Small intestine (tissue), 7 donors: ENCODE measurements at regions not wholly inside any gene's neighbourhood (a gene's known extent, or its start where the extent isn't known, plus 50 kb on each side); places are given as distances from the start of the nearest gene placed in this dataset.
"Not testable (repeated sequence)": the region's sequence is repeated elsewhere in the genome, so short reads cannot be mapped to it uniquely, and the experiment has no call there.

Experiments
- DNase-seq, 2 donors: peaks; one replicate each; pipeline versions ENCODE4 v3.0.0 to v3.0.0-alpha.2; 2013
- FAIRE-seq: peaks from 2 replicates; lab custom pipeline; 2012; peaks lifted over from hg19 to GRCh38; lab: Jason Lieb, UNC
- H3K27ac ChIP-seq, 3 donors: one replicate each; pipeline ENCODE4 v1.5.1; 2013; ENCODE audit warnings: low read length in 2 of 3, mild to moderate bottlenecking in 2 of 3, control low read depth in 1 of 3, inconsistent platforms in 1 of 3, low read depth in 1 of 3, moderate library complexity in 1 of 3
- H3K27me3 ChIP-seq, 3 donors: one replicate each; pipeline ENCODE4 v1.6.1; 2013; ENCODE audit warnings: low read length in 3 of 3, inconsistent platforms in 1 of 3; ENCODE audit not compliant: control insufficient read depth in 3 of 3, insufficient read depth in 3 of 3
- H3K36me3 ChIP-seq, 3 donors: one replicate each; pipeline ENCODE4 v1.6.1; 2013; ENCODE audit warnings: low read length in 3 of 3, inconsistent platforms in 1 of 3, low read depth in 1 of 3, mild to moderate bottlenecking in 1 of 3, moderate library complexity in 1 of 3; ENCODE audit not compliant: control insufficient read depth in 3 of 3, insufficient read depth in 2 of 3
- H3K4me1 ChIP-seq, 3 donors: one replicate each; pipeline ENCODE4 v1.6.1; 2013; ENCODE audit warnings: low read length in 2 of 3, inconsistent platforms in 1 of 3, low read depth in 1 of 3, mild to moderate bottlenecking in 1 of 3, moderate library complexity in 1 of 3; ENCODE audit not compliant: control insufficient read depth in 3 of 3, insufficient read depth in 2 of 3
- H3K4me3 ChIP-seq, 3 donors: one replicate each; pipeline ENCODE4 v1.5.1; 2013; ENCODE audit warnings: low read length in 3 of 3, control low read depth in 1 of 3, inconsistent platforms in 1 of 3, low read depth in 1 of 3, mild to moderate bottlenecking in 1 of 3, moderate library complexity in 1 of 3
- H3K9me3 ChIP-seq, 2 donors: one replicate each; pipeline ENCODE4 v1.6.1; 2013; ENCODE audit warnings: low read depth in 1 of 2, low read length in 1 of 2; ENCODE audit not compliant: control insufficient read depth in 2 of 2, insufficient read depth in 1 of 2
- WGBS, 3 donors: extraction: QIAGEN DNeasy Blood & Tissue Kit; methylation state at CpG; one replicate each; pipeline ENCODE4 v1.1.7; 2013; 5-methylcytosine and 5-hydroxymethylcytosine counted together
- donor health status: healthy with polysubstance abuse.
- donor health status: control.
- donor health status: control.
- donor health status: Bipolar disorder and iron deficiency.
- donor health status: healthy.

DNA sequence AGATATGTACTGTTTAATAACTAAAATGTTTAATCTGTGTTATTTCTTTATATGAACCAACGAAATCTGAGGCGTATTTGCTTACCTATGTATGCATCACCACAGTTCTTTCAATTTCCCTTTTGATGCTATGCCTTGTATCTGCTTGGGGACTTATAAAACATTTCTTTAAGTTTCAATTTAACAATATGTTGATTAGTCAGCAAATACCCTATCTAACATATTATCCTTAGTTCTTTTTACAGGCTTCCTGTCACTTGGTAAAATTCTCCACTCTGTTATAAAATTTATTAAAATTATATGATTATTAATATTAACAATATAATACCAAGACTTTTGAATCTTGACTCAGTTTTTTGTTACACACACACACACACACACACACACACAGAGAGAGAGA, 174.3 kb downstream of the CPS1 start:
- DNase-seq (no peak), FAIRE-seq (no peak)
- Histone ChIP-seq H3K4me3 (no peak overlapping the region), H3K9me3 (no peaks in the 10 kb centered on the region), H3K4me1 (no peaks in the 10 kb centered on the region), H3K36me3 (no peaks in the 10 kb centered on the region), H3K27ac (no peak overlapping the region), H3K27me3 (no peaks in the 10 kb centered on the region)
- WGBS, 3 donors, result 89 to 93% (median 89%) methylated on average over 2 of the region's 2 CpGs

DNA sequence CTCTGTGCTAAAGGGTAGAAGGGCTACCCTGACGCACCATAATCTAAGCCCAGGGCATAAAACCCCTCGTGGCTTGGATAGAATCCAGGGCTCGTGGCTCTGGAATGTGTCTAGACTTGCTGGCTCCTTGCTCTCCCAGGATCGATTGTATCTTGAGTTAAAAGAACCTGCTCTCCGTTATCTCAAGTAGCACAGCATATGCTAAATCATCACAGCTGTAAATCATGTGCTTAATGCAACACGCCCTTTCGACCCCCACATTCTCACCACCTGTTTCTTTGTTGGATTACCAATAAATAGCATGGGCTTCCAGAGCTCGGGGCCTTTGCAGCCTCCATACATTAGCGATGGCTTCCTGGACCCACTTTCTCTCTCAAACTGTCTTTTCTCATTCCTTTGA, 190.4 kb downstream of the CPS1 start:
- not testable (repeated sequence) for DNase-seq, H3K36me3 ChIP-seq, FAIRE-seq, H3K9me3 ChIP-seq, H3K27me3 ChIP-seq, H3K27ac ChIP-seq, H3K4me1 ChIP-seq, H3K4me3 ChIP-seq
- 19 to 21% (median 21%) methylated on average over 9 of the region's 9 CpGs for WGBS, 3 donors

DNA sequence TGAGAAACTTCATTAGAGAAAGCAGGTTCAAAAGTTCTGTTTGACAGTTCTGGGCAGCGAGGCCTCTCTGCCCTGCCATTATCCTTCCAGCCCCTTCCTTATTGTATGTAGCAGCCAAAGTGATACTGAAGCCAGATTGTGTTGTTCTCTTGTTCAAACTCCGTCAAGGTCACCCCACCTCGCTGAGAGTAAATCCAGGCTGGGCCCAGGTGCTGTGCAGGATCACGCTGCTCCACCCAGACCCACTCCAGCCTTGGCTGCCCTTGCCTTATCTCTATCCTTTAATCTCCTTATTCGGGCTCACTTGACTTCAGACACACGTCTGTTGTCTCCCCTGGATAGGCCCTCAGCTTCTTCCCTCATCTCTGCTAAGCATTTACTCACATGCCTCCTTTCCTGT, 196.1 kb downstream of the CPS1 start:
- Histone ChIP-seq H3K9me3 (peaks cover 0 to 1% of the 10 kb centered on the region in 2 donors), H3K4me1 (no peaks in the 10 kb centered on the region), H3K4me3 (no peak overlapping the region), H3K27me3 (no peaks in the 10 kb centered on the region), H3K27ac (no peak overlapping the region), H3K36me3 (no peaks in the 10 kb centered on the region)
- DNase-seq (peak in 1 of 2 donors; percentile 25), FAIRE-seq (no peak)
- WGBS, 3 donors, result 9 to 36% (median 18%) methylated on average over 6 of the region's 6 CpGs

DNA sequence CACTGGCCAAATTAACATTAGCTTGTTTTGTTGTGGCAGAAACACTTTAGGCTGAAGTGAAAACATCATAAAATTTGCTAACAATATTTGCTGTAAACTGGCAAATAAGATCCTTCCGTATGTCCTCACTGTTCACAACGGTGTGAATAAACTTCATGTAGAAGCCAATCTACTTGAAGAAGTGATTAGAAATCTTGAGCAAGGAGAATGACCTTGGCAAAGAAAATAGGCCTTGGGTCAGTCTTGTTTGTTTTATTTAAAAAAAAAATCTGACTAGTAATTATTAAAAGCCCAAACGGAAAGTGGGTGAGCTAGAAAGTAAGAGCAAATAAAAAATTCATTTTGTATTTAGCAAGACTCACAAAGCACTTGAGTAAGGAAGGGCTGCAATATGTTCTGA, 197.0 kb downstream of the CPS1 start:
- DNase-seq, result no peak
- Histone ChIP-seq H3K9me3 (peaks cover 0 to 1% of the 10 kb centered on the region in 2 donors), H3K36me3 (no peaks in the 10 kb centered on the region), H3K4me3 (no peak overlapping the region), H3K27me3 (no peaks in the 10 kb centered on the region), H3K4me1 (no peaks in the 10 kb centered on the region), H3K27ac (no peak overlapping the region)
- FAIRE-seq, result no peak
- 74 to 84% (median 75%) methylated on average over 3 of the region's 3 CpGs for WGBS, 3 donors

DNA sequence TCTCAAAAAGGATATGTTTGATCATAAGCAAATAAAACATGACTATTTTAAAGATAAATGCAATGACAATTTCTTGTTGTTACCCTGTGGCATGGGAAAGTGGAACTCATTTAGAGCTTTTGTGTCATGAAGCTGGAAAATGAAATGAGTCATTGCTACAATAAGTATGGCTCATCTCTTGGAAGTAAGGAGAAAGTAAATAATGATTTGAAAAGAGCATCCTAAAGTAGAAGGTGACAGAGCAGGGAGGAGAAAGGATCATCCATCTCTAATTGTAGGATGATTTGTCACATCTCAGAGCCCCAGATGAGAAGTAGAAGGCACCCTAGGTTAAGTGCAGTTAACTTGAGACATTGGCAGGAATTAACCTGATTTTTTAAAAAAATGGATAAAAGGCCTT, 200.5 kb downstream of the CPS1 start:
- H3K27me3 ChIP-seq, result no peaks in the 10 kb centered on the region
- DNase-seq (no peak), FAIRE-seq (no peak)
- peaks cover 0 to 1% of the 10 kb centered on the region in 2 donors for H3K9me3 ChIP-seq
- H3K36me3 ChIP-seq, result no peaks in the 10 kb centered on the region
- no peak overlapping the region for H3K27ac ChIP-seq
- no peak overlapping the region for H3K4me3 ChIP-seq
- no peaks in the 10 kb centered on the region for H3K4me1 ChIP-seq

DNA sequence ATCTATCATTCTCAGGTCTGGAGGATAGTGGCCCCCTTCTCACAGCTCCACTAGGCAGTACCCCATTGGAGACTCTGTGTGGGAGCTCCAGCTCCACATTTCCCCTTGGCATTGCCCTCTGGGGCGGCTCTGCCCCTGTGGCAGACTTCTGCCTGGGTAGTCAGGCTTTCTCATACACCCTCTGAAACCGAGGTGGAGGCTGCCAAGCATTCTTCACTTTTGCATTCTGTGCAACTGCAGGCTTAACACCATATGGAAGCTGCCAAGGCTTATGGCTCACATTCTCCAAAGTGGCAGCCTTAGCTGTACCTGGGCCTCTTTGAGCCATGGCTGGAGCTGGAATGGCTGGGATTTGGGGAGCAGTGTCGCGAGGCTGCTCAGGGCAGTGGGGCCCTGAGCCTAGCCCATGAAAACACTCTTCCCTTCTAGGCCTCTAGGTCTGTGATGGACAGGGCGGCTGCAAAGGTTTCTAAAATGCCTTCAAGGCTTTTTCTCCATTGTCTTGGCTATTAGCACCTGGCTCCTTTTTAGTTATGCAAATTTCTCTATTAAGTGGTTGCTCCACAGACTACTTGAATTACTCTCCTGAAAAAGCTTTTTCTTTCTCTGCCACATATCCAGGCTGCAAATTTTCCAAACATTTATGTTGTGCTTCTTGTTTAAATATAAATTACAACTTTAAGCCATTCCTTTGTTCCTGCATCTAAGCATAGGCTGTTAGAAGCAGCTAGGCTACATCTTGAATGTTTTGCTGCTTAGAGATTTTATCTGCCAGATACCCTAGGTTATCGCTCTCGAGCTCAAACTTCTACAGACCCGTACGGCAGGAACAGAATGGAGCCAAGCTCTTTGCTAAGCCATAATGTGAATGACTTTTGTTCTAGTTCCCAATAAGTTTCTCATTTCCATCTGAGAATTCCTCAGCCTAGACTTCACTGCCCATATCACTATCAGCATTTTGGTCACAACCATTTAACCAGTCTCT, 206.5 kb downstream of the CPS1 start:
- Histone ChIP-seq H3K36me3 (no peaks in the 10 kb centered on the region), H3K27me3 (no peaks in the 10 kb centered on the region), H3K4me1 (no peaks in the 10 kb centered on the region), H3K9me3 (no peaks in the 10 kb centered on the region), H3K4me3 (no peak overlapping the region), H3K27ac (no peak overlapping the region)
- no peak for FAIRE-seq
- no peak for DNase-seq
- WGBS, 3 donors, result 74 to 79% (median 76%) methylated on average over 9 of the region's 9 CpGs

DNA sequence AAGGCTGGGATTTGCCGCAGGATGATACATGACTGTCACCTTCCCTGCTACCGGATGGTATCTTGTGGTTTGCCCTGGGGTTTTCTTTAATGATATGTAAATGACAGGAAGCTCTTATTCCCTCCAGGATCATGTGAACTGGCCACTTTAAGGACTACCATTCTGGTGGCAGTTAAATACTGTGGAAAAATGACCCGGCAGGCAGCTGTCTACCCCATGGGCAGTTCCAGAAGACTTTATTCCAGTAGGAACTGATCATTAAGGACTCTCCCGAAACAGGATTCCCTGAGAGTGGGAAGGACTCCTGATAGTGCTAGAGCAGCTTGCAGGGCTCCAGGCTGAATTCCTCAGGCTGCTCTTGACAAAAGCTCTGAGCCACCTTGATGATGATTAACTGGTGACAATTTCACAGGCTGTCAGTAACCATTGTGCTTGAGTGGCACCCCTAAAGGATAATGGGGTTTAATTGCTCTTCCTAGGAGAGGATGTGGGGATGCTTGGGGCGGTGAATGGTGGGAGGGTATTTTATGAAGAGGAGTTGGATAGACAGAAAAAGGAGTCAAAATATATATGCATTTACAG, 212.0 kb downstream of the CPS1 start:
- no peaks in the 10 kb centered on the region for H3K4me1 ChIP-seq
- no peak for DNase-seq
- no peaks in the 10 kb centered on the region for H3K27me3 ChIP-seq
- H3K4me3 ChIP-seq, result no peak overlapping the region
- no peak overlapping the region for H3K27ac ChIP-seq
- WGBS, 3 donors, result 80 to 92% (median 85%) methylated on average over 5 of the region's 5 CpGs
- FAIRE-seq, result no peak
- no peaks in the 10 kb centered on the region for H3K9me3 ChIP-seq
- no peaks in the 10 kb centered on the region for H3K36me3 ChIP-seq

DNA sequence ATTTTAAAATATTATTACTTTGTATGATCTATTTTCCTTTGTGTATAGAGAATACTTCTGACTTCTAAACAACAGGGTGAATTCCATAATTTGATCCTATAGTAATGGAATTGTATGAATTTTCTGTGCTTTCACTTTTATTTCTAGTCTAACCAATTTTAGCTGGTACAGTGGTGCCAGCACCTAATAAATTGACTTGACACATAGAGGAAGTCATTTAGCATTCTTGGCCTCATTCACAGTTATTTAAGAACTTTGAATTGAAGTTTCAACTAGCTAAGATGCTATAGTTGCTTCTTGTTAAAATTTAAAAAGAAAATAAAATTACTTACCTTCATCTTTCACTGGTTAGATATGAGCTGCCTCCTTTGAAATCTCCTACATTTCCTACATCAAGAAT, 220.4 kb downstream of the CPS1 start:
- DNase-seq (no peak), FAIRE-seq (no peak)
- Histone ChIP-seq H3K27ac (no peak overlapping the region), H3K27me3 (no peaks in the 10 kb centered on the region), H3K4me3 (no peak overlapping the region), H3K4me1 (no peaks in the 10 kb centered on the region), H3K9me3 (no peaks in the 10 kb centered on the region), H3K36me3 (no peaks in the 10 kb centered on the region)
